NCI-H524 (cell line): ENCODE measurements at regions not wholly inside any gene's neighbourhood (a gene's known extent, or its start where the extent isn't known, plus 50 kb on each side); places are given as distances from the start of the nearest gene placed in this dataset.
A peak's percentile ranks its signal among the peaks of the same experiment; 100 is the strongest.
"Not testable (repeated sequence)": the region's sequence is repeated elsewhere in the genome, so short reads cannot be mapped to it uniquely, and the experiment has no call there.

Source experiments
- DNase-seq, 2 experiments: peaks; one replicate each; lab custom pipeline; 2025; lab: John Stamatoyannopoulos, UW

GRCh38 chr15:31179693-31180092 is 78.2 kb upstream of the TRPM1 start:
- DNase-seq: no peak

- DNase-seq: no peak
Observed at GRCh38 chr15:31193291-31193690, 91.8 kb upstream of the TRPM1 start.

GRCh38 chr15:31195871-31196270 is 94.3 kb upstream of the TRPM1 start:
- no peak for DNase-seq

- DNase-seq: peak; percentile 34 to 70
Observed at GRCh38 chr15:31197497-31198414, 96.2 kb upstream of the TRPM1 start.

GRCh38 chr15:31200735-31201151 is 99.2 kb upstream of the TRPM1 start:
- peak; percentile 88 to 94 for DNase-seq

- DNase-seq: no peak
Observed at GRCh38 chr15:31202953-31203352, 101.4 kb upstream of the TRPM1 start.

GRCh38 chr15:31203999-31204398 is 102.5 kb upstream of the TRPM1 start:
- no peak for DNase-seq

GRCh38 chr15:31206386-31207181 is 105.1 kb upstream of the TRPM1 start:
- DNase-seq: peak; percentile 35 to 59

- DNase-seq: no peak
Observed at GRCh38 chr15:31207246-31207645, 105.7 kb upstream of the TRPM1 start.

- not testable (repeated sequence) for DNase-seq
Observed at GRCh38 chr15:31207861-31208260, 106.3 kb upstream of the TRPM1 start.

- DNase-seq: no peak
Observed at GRCh38 chr15:31208817-31209216, 107.3 kb upstream of the TRPM1 start.

- no peak for DNase-seq
Observed at GRCh38 chr15:31211353-31211752, 109.8 kb upstream of the TRPM1 start.

- DNase-seq: no peak
Observed at GRCh38 chr15:31212326-31213080, 111.0 kb upstream of the TRPM1 start.

- peak; percentile 17 to 68 for DNase-seq
Observed at GRCh38 chr15:31214158-31214863, 112.3 kb upstream of the KLF13 start.

GRCh38 chr15:31214864-31215489 is 111.7 kb upstream of the KLF13 start:
- DNase-seq: peak in 1 of 2 experiments; percentile 68

GRCh38 chr15:31215490-31216214 is 111.0 kb upstream of the KLF13 start:
- peak; percentile 71 to 83 for DNase-seq

- peak; percentile 89 to 90 for DNase-seq
Observed at GRCh38 chr15:31216215-31216911, 110.3 kb upstream of the KLF13 start.

GRCh38 chr15:31217067-31217466 is 109.6 kb upstream of the KLF13 start:
- DNase-seq: no peak

- no peak for DNase-seq
Observed at GRCh38 chr15:31217566-31218270, 108.9 kb upstream of the KLF13 start.
